ENCODE measurements at regions not wholly inside any gene's neighbourhood (a gene's known extent, or its start where the extent isn't known, plus 50 kb on each side); places are given as distances from the start of the nearest gene placed in this dataset.
"Not testable (repeated sequence)": the region's sequence is repeated elsewhere in the genome, so short reads cannot be mapped to it uniquely, and the experiment has no call there.

GRCh38 chr5:75002271-75002670 is 50.1 kb downstream of the GCNT4 start:
- Mint-ChIP-seq H3K4me3 (no peak overlapping the region), H3K9me3 (peaks cover 5% of the 10 kb centered on the region), H3K4me1 (no peaks in the 10 kb centered on the region)

GRCh38 chr5:74995926-74996325 is 56.4 kb downstream of the GCNT4 start:
- H3K27me3 Mint-ChIP-seq, result no peaks in the 10 kb centered on the region
- H3K9me3 Mint-ChIP-seq, result no peaks in the 10 kb centered on the region
- no peaks in the 10 kb centered on the region for H3K36me3 Mint-ChIP-seq
- no peaks in the 10 kb centered on the region for H3K4me1 Mint-ChIP-seq
- no peak overlapping the region for H3K27ac Mint-ChIP-seq
- no peak overlapping the region for H3K4me3 Mint-ChIP-seq

More at GRCh38 chr5:75002271-75002670, 50.1 kb downstream of the GCNT4 start:
- Mint-ChIP-seq H3K27ac (no peak overlapping the region), H3K36me3 (peaks cover 7% of the 10 kb centered on the region), H3K27me3 (no peaks in the 10 kb centered on the region)

DNA sequence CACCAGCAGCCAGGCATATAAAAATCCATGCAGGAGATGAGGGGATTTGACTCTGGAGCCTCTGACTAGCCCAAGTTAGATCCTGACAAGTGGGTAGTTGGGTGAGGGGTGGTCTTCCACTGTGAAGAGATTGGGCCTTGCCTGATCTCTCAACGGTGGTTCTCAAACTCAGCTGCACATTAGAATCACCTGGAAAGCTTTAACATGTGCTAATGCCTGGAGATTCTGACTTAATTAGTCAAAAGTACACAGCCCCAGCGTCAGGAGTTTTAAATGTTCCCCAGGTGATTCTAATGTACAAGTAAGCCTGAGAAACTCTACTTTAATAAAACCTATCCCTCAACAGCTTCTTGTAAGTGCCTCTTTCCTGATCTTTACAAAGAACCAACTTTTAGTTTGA is 57.5 kb downstream of the GCNT4 start:
- H3K4me1 Mint-ChIP-seq, result no peaks in the 10 kb centered on the region
- no peaks in the 10 kb centered on the region for H3K9me3 Mint-ChIP-seq
- no peaks in the 10 kb centered on the region for H3K36me3 Mint-ChIP-seq
- H3K4me3 Mint-ChIP-seq, result no peak overlapping the region
- no peaks in the 10 kb centered on the region for H3K27me3 Mint-ChIP-seq
- H3K27ac Mint-ChIP-seq, result no peak overlapping the region

DNA sequence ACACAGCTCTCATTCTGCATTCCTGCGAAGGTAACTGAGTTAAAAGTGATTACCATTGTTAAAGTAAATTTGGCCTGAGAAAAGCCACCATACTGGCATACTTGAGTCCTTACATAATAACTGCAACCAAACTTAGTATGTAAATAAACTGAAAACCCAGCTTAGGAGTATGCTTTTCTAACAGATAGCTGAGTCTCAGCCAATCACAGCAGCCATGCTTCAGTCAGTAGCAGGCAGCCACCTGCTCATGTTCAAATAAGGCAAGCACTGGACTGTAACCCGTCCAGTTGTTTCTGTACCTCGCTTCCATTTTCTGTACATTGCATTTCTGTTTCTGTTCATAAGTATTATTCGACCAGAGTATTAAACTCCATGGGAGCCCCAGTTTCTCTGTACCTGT is 58.6 kb downstream of the GCNT4 start:
- H3K4me1 Mint-ChIP-seq, result no peaks in the 10 kb centered on the region
- H3K27ac Mint-ChIP-seq, result no peak overlapping the region
- no peaks in the 10 kb centered on the region for H3K36me3 Mint-ChIP-seq
- no peak overlapping the region for H3K4me3 Mint-ChIP-seq
- no peaks in the 10 kb centered on the region for H3K27me3 Mint-ChIP-seq
- no peaks in the 10 kb centered on the region for H3K9me3 Mint-ChIP-seq

- H3K4me3 Mint-ChIP-seq, result no peak overlapping the region
- no peaks in the 10 kb centered on the region for H3K9me3 Mint-ChIP-seq
- H3K27ac Mint-ChIP-seq, result no peak overlapping the region
- H3K27me3 Mint-ChIP-seq, result no peaks in the 10 kb centered on the region
- H3K4me1 Mint-ChIP-seq, result no peaks in the 10 kb centered on the region
- no peaks in the 10 kb centered on the region for H3K36me3 Mint-ChIP-seq
Measured at GRCh38 chr5:74992791-74993190, 59.6 kb downstream of the GCNT4 start.

DNA sequence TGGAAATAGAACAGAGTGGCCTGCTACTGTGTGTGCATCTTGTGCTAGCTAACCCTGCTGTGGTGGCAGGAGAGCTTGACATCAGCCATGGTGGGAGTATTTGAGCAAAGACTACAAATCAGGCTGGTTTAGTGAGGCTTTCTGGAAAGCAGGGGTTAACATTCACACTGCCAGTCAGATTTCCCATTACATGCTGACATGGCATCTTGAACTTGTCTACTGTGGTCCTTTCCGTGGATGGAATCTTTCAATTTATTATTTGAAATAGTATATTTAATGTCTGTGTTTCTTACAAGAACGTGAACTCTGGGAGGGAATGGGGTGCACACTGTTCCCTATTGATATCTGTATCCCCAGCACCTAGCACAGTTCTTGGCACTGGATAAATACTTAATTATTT is 60.8 kb downstream of the GCNT4 start:
- H3K36me3 Mint-ChIP-seq, result no peaks in the 10 kb centered on the region
- no peaks in the 10 kb centered on the region for H3K4me1 Mint-ChIP-seq
- H3K4me3 Mint-ChIP-seq, result no peak overlapping the region
- H3K27me3 Mint-ChIP-seq, result no peaks in the 10 kb centered on the region
- H3K9me3 Mint-ChIP-seq, result no peaks in the 10 kb centered on the region
- no peak overlapping the region for H3K27ac Mint-ChIP-seq

DNA sequence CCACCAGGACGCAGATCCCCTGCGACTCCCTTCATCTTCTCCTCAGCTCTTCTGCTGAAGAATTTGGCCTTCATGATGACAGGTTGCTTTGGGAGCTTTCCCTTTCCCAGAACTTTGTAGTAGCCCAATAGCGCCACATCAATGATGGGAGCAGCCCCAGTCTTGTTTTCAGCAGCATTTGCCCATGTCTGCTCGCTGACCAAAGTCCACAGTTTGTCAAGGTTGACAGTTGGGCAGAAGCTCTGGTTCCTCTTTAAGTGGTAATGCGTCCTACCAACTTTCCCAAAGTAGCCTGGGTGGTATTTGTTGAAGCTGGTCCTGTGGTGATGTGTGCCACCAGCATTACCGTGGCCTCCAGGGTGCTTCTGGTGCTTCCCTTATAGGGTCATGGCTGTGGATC is 62.2 kb downstream of the GCNT4 start:
- Mint-ChIP-seq H3K4me1 (no peaks in the 10 kb centered on the region), H3K4me3 (no peak overlapping the region), H3K27me3 (no peaks in the 10 kb centered on the region), H3K36me3 (no peaks in the 10 kb centered on the region), H3K27ac (no peak overlapping the region), H3K9me3 (no peaks in the 10 kb centered on the region)

- Mint-ChIP-seq H3K27me3 (no peaks in the 10 kb centered on the region), H3K4me1 (no peaks in the 10 kb centered on the region), H3K27ac (no peak overlapping the region), H3K36me3 (no peaks in the 10 kb centered on the region), H3K9me3 (no peaks in the 10 kb centered on the region), H3K4me3 (no peak overlapping the region)
Measured at GRCh38 chr5:74988273-74988983, 63.9 kb downstream of the GCNT4 start.

DNA sequence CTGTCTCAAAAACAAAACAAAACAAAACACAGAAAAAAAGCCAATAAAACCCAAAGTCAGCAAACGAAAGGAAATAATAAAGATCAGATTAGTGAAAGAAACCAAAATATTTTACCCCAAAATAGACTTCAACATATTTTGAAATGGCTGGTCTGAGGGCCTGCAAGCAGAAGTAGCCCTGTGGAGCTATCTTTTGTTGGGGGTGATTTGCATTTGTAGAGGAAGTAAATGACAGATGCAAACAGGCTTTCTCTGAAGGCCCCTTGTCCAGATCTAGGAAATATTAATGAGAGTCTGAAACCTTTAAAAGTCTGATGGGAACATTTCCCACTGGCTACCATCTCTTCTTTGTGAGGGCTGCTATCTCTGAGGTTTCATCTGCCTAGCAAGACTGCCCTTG is 74.0 kb downstream of the GCNT4 start:
- H3K27me3 Mint-ChIP-seq, result no peaks in the 10 kb centered on the region
- H3K36me3 Mint-ChIP-seq, result peaks cover 5% of the 10 kb centered on the region
- peaks cover 8% of the 10 kb centered on the region for H3K9me3 Mint-ChIP-seq
- no peak overlapping the region for H3K27ac Mint-ChIP-seq
- H3K4me1 Mint-ChIP-seq, result peaks cover 32% of the 10 kb centered on the region
- H3K4me3 Mint-ChIP-seq, result no peak overlapping the region

GRCh38 chr5:74977471-74977870 is 74.9 kb downstream of the GCNT4 start:
- Mint-ChIP-seq H3K9me3 (peaks cover 8% of the 10 kb centered on the region), H3K4me1 (peaks cover 32% of the 10 kb centered on the region), H3K27ac (no peak overlapping the region), H3K27me3 (no peaks in the 10 kb centered on the region), H3K4me3 (no peak overlapping the region), H3K36me3 (peaks cover 5% of the 10 kb centered on the region)

- Mint-ChIP-seq H3K4me1 (peaks cover 32% of the 10 kb centered on the region), H3K4me3 (no peak overlapping the region), H3K27me3 (no peaks in the 10 kb centered on the region), H3K9me3 (peaks cover 8% of the 10 kb centered on the region), H3K27ac (no peak overlapping the region), H3K36me3 (peaks cover 5% of the 10 kb centered on the region)
Measured at GRCh38 chr5:74976651-74977050, 75.7 kb downstream of the GCNT4 start.

DNA sequence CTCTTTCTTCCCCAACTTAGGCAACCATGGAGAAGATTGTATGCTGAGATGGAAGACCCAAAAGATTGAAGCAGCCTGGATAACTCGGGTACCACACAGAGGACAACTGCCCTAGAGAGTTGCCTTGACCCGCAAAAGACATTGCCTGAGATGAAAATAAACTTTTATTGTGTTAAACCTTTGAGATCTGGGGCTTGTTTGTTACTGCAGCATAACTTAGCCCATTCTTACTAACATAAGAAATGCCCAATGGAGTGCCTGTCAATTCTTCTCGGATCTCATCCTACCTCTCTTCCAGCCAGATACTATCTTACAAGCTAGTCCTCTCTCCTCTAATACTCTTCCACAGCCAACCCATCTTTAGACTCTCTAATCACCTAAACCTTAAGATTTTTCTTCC is 76.8 kb downstream of the GCNT4 start:
- H3K4me3 Mint-ChIP-seq, result no peak overlapping the region
- peaks cover 5% of the 10 kb centered on the region for H3K36me3 Mint-ChIP-seq
- peaks cover 32% of the 10 kb centered on the region for H3K4me1 Mint-ChIP-seq
- H3K27me3 Mint-ChIP-seq, result no peaks in the 10 kb centered on the region
- peak overlapping the region; percentile 96 for H3K27ac Mint-ChIP-seq
- H3K9me3 Mint-ChIP-seq, result peaks cover 8% of the 10 kb centered on the region

DNA sequence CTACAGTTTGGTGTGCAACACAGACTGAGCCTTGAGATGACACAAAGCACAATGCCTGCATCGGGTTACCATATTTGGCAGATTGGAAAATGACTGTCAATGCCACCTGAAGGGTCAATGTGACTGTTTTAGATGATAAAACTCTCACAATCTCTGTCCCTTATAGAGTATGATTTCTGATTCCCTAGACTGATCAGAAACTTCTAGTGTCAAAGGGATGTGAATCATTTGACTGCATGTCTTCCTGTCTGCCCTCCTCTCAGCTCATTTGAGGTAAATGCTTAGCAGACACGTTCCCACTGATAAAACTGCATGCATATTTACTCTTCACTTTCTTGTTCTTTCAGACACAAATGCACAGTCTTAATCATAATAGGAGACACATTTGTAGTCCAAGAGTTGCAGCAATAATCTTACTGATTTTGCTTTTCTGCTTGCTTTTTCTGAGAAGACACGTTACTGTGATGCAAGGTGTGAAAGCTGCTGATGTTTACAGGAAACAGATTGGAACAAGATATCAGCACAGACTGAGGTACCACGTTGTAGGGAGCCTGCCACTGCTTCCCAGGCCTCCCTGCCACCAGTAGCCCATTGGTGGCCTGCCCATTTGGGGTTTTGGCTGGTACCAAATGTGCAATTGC is 77.8 kb downstream of the GCNT4 start:
- Mint-ChIP-seq H3K27ac (peak overlapping the region; percentile 35), H3K36me3 (peaks cover 5% of the 10 kb centered on the region), H3K4me1 (peaks cover 32% of the 10 kb centered on the region), H3K4me3 (peak overlapping the region; percentile 35), H3K27me3 (no peaks in the 10 kb centered on the region), H3K9me3 (peaks cover 8% of the 10 kb centered on the region)

GRCh38 chr5:74973694-74974093 is 78.7 kb downstream of the GCNT4 start:
- Mint-ChIP-seq H3K27ac (peak overlapping the region; percentile 72), H3K36me3 (peaks cover 5% of the 10 kb centered on the region), H3K4me1 (peaks cover 32% of the 10 kb centered on the region), H3K27me3 (no peaks in the 10 kb centered on the region), H3K9me3 (peaks cover 8% of the 10 kb centered on the region), H3K4me3 (no peak overlapping the region)

- peaks cover 25% of the 10 kb centered on the region for H3K4me1 Mint-ChIP-seq
- H3K4me3 Mint-ChIP-seq, result no peak overlapping the region
- no peaks in the 10 kb centered on the region for H3K27me3 Mint-ChIP-seq
- peaks cover 8% of the 10 kb centered on the region for H3K9me3 Mint-ChIP-seq
- peaks cover 5% of the 10 kb centered on the region for H3K36me3 Mint-ChIP-seq
- no peak overlapping the region for H3K27ac Mint-ChIP-seq
Measured at GRCh38 chr5:74971947-74972460, 80.4 kb downstream of the GCNT4 start.

DNA sequence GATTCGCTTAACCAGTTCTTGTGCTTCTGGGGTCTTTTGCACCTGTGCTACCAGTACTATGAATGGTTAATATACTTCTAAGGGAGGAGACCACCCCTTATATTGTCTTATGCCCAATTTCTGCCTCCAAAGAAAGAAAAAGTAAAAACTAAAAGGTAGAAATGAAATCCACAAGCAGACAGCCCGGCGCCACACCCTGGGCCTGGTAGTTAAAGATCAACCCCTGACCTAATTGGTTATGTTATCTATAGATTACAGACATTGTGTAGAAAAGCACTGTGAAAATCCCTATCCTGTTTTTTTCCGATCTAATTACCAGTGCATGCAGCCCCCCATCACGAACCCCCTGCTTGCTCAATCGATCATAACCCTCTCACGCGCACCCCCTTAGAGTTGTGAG is 81.5 kb downstream of the GCNT4 start:
- peaks cover 23% of the 10 kb centered on the region for H3K4me1 Mint-ChIP-seq
- not testable (repeated sequence) for H3K4me3 Mint-ChIP-seq, H3K27ac Mint-ChIP-seq, H3K36me3 Mint-ChIP-seq, H3K9me3 Mint-ChIP-seq, H3K27me3 Mint-ChIP-seq

Measured in activated naive CD4-positive, alpha-beta T cell treated with anti-CD3 and anti-CD28 coated beads, Interleukin-2, amount 50 U/mL, for 24 hours (primary cell).